ENCODE measurements at regions not wholly inside any gene's neighbourhood (a gene's known extent, or its start where the extent isn't known, plus 50 kb on each side); places are given as distances from the start of the nearest gene placed in this dataset.

GRCh38 chr1:58422436-58422835 is 124.1 kb downstream of the OMA1 start:
- no peaks in the 10 kb centered on the region for H3K4me1 ChIP-seq (ENCODE audit: control insufficient read depth, insufficient read depth, low read length)
- no peak for ATAC-seq
- CTCF ChIA-PET: interaction anchor here (0.6 kb wide), 1 partner anchor 21 kb away, joined by 3 read pairs; no protein-coding TSS in a partner anchor
- H3K27ac ChIP-seq (ENCODE audit: control insufficient read depth, insufficient read depth): no peak overlapping the region
- no peak overlapping the region for H3K4me2 ChIP-seq (ENCODE audit: control insufficient read depth, insufficient read depth)
- DNase-seq (ENCODE audit: low read depth, low spot score): no peak
- 16% methylated on average over 2 of the region's 4 CpGs for WGBS (ENCODE audit: insufficient coverage, insufficient replicate concordance, low lambda C conversion rate, missing lambda C conversion rate)
- H3K79me2 ChIP-seq (ENCODE audit: control insufficient read depth, insufficient read depth, low read length): no peaks in the 10 kb centered on the region
- H3K9ac ChIP-seq (ENCODE audit: control insufficient read depth, insufficient read depth, low read length): no peak overlapping the region
- no peaks in the 10 kb centered on the region for H3K27me3 ChIP-seq (replicated peaks in 1 of 2; ENCODE audit: control insufficient read depth in 2 of 2, insufficient read depth in 2 of 2, low read length in 1 of 2)
- H2AFZ ChIP-seq (ENCODE audit: control insufficient read depth, low read depth, low read length): no peak overlapping the region
- SMC1A ChIA-PET (ENCODE audit: uncharacterized antibody, unreplicated experiment): no interaction called here
- in situ Hi-C loops (cut with MboI) (no loop called here), intact Hi-C loops (cut with micrococcal nuclease; ENCODE audit: unreplicated experiment) (no loop called here)
- TF ChIP-seq SIX5 (IDR thresholded peaks at IDR 0.05; ENCODE audit: low read depth, low read length, severe bottlenecking) (no peak), GATAD2B (conservative IDR thresholded peaks at IDR 0.05; ENCODE audit: low read depth) (no peak), YY1 (IDR thresholded peaks at IDR 0.05; ENCODE audit: low read depth, low read length) (no peak), ASH2L (IDR thresholded peaks at IDR 0.05; ENCODE audit: borderline replicate concordance, low read depth) (no peak), ZNF274 (IDR thresholded peaks at IDR 0.05; ENCODE audit: insufficient read depth, insufficient read length) (no peak), EZH2 (IDR thresholded peaks at IDR 0.05; ENCODE audit: borderline replicate concordance, control insufficient read depth, low read depth, low read length) (no peak), IRF4 (IDR thresholded peaks at IDR 0.05; ENCODE audit: low read depth, low read length) (no peak), POLR2A (IDR thresholded peaks at IDR 0.05; ENCODE audit: low read depth, low read length) (no peak), MAX (IDR thresholded peaks at IDR 0.05; ENCODE audit: low read depth, low read length) (no peak), CBX5 (IDR thresholded peaks at IDR 0.05; ENCODE audit: low read depth) (no peak), MEF2B (IDR thresholded peaks at IDR 0.05; ENCODE audit: partially characterized antibody, poor library complexity, severe bottlenecking) (no peak), IKZF2 (IDR thresholded peaks at IDR 0.05) (no peak), CREM (IDR thresholded peaks at IDR 0.05; ENCODE audit: low read depth) (no peak), KDM1A (IDR thresholded peaks at IDR 0.05; ENCODE audit: borderline replicate concordance) (no peak)
- TF ChIP-seq, protein P1, sequence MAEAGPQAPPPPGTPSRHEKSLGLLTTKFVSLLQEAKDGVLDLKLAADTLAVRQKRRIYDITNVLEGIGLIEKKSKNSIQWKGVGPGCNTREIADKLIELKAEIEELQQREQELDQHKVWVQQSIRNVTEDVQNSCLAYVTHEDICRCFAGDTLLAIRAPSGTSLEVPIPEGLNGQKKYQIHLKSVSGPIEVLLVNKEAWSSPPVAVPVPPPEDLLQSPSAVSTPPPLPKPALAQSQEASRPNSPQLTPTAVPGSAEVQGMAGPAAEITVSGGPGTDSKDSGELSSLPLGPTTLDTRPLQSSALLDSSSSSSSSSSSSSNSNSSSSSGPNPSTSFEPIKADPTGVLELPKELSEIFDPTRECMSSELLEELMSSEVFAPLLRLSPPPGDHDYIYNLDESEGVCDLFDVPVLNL (IDR thresholded peaks at IDR 0.05; ENCODE audit: low read depth, low read length): no peak
- H4K20me1 ChIP-seq (ENCODE audit: control insufficient read depth, insufficient read depth): no peaks in the 10 kb centered on the region
- no peaks in the 10 kb centered on the region; a peak in 1 of 4 replicates for H3K36me3 ChIP-seq (ENCODE audit: control insufficient read depth in 2 of 2, insufficient read depth in 2 of 2, low read length in 1 of 2)
- no peaks in the 10 kb centered on the region for H3K9me3 ChIP-seq (replicated peaks; ENCODE audit: control insufficient read depth, insufficient read depth, low read length)
- POLR2A ChIA-PET: no interaction called here
- no peak overlapping the region for H3K4me3 ChIP-seq
- BruUV-seq (replicated peaks): no TSS peak
- no peak for FAIRE-seq
- RAD21 ChIA-PET (ENCODE audit: unreplicated experiment): no interaction called here

All from GM12878 (cell line).